Stomach (tissue), 4 donors: ENCODE measurements at regions not wholly inside any gene's neighbourhood (a gene's known extent, or its start where the extent isn't known, plus 50 kb on each side); places are given as distances from the start of the nearest gene placed in this dataset.

Experiments
- POLR2AphosphoS5 ChIP-seq, 3 donors: sonication (generic); formaldehyde crosslinking; IDR thresholded peaks; one replicate each; pipeline ENCODE4 v1.6.1; 2016; ENCODE audit warnings: antibody characterized with exemption in 3 of 3
- TF ChIP-seq, protein P1 (sequence below), 7 experiments: fragments of 450-650 bp in 4 of 7; fragments of 200-600 bp in 3 of 7; sonication (generic) in 3 of 7; IDR thresholded peaks; one replicate each; pipeline ENCODE4 v1.5.1; 2016 to 2019; ENCODE audit warnings: antibody characterized with exemption in 7 of 7, control low read depth in 2 of 7, mild to moderate bottlenecking in 1 of 7

DNA sequence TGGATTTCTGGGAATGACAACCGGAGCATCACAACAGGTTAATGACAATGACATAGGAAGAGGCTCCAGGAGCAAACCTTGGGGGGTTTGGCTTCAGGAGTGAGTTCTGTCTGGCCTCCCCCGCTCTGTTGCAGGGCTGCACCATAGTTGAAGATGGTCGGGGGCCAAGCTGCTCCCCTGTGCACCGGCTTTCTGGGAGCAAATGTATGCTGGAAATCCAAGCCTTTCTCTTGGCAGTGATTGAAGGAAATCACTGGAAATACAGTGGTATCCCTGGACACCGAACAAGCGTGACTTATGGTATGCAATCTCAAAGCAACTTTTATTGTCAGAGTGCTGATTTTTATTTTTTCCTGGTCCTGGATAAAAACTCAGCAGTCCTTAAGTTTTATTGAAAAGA lies 251.9 kb upstream of the ZNF32 start:
- TF ChIP-seq, protein P1, sequence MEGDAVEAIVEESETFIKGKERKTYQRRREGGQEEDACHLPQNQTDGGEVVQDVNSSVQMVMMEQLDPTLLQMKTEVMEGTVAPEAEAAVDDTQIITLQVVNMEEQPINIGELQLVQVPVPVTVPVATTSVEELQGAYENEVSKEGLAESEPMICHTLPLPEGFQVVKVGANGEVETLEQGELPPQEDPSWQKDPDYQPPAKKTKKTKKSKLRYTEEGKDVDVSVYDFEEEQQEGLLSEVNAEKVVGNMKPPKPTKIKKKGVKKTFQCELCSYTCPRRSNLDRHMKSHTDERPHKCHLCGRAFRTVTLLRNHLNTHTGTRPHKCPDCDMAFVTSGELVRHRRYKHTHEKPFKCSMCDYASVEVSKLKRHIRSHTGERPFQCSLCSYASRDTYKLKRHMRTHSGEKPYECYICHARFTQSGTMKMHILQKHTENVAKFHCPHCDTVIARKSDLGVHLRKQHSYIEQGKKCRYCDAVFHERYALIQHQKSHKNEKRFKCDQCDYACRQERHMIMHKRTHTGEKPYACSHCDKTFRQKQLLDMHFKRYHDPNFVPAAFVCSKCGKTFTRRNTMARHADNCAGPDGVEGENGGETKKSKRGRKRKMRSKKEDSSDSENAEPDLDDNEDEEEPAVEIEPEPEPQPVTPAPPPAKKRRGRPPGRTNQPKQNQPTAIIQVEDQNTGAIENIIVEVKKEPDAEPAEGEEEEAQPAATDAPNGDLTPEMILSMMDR (IDR thresholded peaks at IDR 0.05) = no peak
- no peak for TF ChIP-seq POLR2AphosphoS5 (IDR thresholded peaks at IDR 0.05)
